ENCODE measurements at regions not wholly inside any gene's neighbourhood (a gene's known extent, or its start where the extent isn't known, plus 50 kb on each side); places are given as distances from the start of the nearest gene placed in this dataset.
"Not testable (repeated sequence)": the region's sequence is repeated elsewhere in the genome, so short reads cannot be mapped to it uniquely, and the experiment has no call there.

GRCh38 chr18:15061289-15061896, 313.4 kb downstream of the ANKRD30B start:
- DNase-seq (ENCODE audit: low read depth): not testable (repeated sequence)

- not testable (repeated sequence) for DNase-seq (ENCODE audit: low read depth)
These were observed 318.5 kb downstream of the ANKRD30B start for GRCh38 chr18:15066434-15066833.

- DNase-seq (ENCODE audit: low read depth): not testable (repeated sequence)
These were observed 323.3 kb downstream of the ANKRD30B start for GRCh38 chr18:15071311-15071710.
